NCI-H524 treated with DMSO at 0.1 percent for 48 hours (cell line): ENCODE measurements at regions not wholly inside any gene's neighbourhood (a gene's known extent, or its start where the extent isn't known, plus 50 kb on each side); places are given as distances from the start of the nearest gene placed in this dataset.

Experiments used
- DNase-seq: peaks from one replicate; lab custom pipeline; 2025; lab: John Stamatoyannopoulos, UW

- DNase-seq: no peak
These were observed 93.4 kb downstream of the ABHD5 start for GRCh38 chr3:43783987-43784639.

DNA sequence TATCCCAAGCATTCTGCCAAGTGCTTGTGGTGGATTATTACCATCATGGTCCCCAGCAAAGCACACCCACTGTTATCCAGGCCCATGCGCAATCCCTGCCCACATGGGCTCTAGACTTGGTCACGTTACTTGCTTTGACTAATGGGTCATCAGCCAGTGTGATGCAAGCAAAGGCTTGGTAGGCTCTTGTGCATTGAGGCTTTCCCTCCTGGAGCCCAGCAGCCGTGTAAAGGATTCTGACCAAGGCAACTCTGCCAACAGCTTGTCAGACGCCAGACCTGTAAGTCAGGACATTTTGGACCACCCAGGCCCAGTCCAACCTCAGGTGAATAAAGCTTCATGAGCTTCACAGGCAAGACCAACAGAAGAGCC is 93.9 kb downstream of the ABHD5 start:
- no peak for DNase-seq

GRCh38 chr3:43785551-43785950 is 94.8 kb downstream of the ABHD5 start:
- no peak for DNase-seq

DNA sequence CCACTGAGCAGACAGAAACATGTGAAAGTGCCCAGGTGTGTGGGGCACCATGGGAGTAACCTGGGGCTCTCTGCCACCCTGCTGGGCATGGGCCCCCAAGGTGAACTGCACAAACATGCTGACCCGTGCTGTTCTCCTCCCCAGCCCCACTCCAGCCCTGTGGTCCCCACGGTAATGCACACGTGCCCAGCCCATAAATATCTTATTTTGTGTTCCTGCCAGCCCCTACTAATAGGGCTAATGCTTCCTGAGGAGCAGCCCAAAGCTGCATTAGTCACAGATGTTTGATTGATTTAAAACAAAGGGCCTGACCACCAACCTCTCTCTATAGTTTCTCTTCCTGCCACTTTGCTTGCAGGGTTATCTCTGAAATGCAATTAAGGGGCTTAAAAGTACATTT is 95.4 kb downstream of the ABHD5 start:
- DNase-seq: no peak

GRCh38 chr3:43786526-43787305 is 96.0 kb downstream of the ABHD5 start:
- no peak for DNase-seq

- no peak for DNase-seq
These were observed 96.6 kb downstream of the ABHD5 start for GRCh38 chr3:43787330-43787729.

- DNase-seq: no peak
These were observed 98.3 kb downstream of the ABHD5 start for GRCh38 chr3:43789028-43789427.

DNA sequence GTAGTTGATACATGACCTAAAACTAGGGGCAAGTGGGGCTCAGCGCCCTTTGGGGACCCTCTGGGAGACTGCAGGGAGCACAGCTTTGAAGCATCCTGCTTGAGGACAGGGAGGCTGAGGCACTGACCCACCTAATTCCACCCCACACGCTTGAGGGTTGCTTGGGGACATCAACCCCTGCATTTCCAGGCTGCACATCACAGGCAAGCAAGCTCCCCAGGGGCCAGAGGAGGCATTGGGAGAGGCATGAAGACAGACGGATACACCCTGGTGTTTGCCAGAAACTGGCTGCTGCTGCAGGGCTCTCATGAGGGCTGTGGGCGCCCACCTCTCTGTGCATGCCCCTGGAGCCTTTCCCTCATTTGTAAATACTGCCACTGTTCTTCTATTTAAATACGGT is 99.3 kb downstream of the ABHD5 start:
- no peak for DNase-seq

GRCh38 chr3:43790476-43790875 is 99.7 kb downstream of the ABHD5 start:
- no peak for DNase-seq

GRCh38 chr3:43791246-43791645 is 100.5 kb downstream of the ABHD5 start:
- DNase-seq: no peak

GRCh38 chr3:43792904-43793303 is 102.2 kb downstream of the ABHD5 start:
- no peak for DNase-seq

DNA sequence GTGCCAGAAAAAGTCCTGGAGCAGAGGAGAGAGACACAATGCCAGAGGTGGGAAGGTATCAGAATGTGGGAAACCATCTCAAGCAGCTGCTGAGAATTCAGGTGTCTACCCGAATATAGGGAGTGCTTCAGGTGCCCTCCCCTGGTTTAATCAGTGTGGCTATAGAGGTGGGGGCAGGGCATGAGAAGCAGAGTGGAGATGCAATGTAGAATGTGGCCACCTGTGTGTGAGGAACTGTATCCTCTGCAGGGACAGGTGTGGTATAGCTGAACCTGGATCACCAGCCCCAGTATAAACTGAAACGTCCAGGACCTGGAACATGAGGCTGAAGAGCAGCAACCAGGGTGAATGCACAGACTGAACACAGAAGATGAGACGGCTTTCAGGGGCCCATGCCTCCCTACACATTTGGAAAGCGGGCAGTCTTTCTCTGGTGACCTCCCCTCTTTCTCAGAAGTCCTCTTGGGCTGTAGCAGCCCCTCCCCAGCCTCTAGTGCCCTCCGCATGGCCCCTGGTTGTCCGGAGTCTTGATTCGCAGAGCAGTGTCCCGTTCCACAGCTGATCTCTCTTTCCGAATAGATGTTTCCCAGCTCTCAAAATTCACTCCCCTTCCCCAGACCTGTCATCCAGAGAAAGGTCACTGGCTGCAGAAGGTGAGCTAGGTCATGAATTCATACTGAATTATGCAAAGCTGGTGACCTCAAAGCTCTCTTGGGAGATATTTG is 103.1 kb downstream of the ABHD5 start:
- no peak for DNase-seq

GRCh38 chr3:43794776-43795175 is 104.0 kb downstream of the ABHD5 start:
- DNase-seq: no peak

GRCh38 chr3:43795491-43795890 is 104.8 kb downstream of the ABHD5 start:
- DNase-seq: no peak

GRCh38 chr3:43796041-43796596 is 105.4 kb downstream of the ABHD5 start:
- no peak for DNase-seq

GRCh38 chr3:43797794-43798193 is 107.1 kb downstream of the ABHD5 start:
- DNase-seq: no peak

DNA sequence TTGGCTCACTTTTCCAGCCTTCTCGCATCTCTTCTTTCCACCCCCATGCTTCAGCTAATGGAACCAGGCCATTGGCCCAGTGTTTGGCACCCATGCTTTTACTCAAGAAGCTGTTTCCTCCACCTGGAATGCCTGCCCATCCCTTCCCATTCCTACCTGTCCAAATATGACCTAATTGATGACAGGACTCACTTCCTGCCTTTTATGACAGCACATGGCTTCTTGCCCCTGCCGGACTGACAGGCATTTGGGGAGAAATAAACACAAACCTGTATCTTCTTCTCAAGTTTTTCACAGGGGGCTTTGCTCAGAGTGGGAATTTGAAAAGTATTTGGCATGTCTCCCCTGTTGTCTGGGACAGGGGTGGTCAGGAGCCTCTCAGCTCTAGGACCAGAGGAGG is 120.1 kb downstream of the ABHD5 start:
- no peak for DNase-seq

DNA sequence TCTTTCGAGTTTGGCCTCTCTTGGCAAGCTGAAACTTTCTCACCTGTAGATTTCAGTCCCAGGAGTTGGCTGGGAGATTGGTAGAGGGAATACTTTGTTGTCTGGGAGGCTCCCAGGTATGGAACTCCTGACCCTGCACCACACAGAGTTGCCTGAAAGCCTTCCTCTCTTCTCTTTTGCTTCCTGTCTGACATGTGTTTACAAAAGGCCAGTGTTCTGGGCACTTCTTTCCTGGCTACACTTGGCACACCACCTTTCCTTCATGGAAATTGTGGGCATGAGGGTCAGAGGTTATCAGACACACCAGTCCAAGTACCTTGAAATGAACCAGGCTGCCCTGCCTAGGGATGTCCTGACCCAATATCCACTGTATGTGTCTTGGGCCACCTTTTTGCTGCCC is 123.7 kb downstream of the ABHD5 start:
- no peak for DNase-seq

DNA sequence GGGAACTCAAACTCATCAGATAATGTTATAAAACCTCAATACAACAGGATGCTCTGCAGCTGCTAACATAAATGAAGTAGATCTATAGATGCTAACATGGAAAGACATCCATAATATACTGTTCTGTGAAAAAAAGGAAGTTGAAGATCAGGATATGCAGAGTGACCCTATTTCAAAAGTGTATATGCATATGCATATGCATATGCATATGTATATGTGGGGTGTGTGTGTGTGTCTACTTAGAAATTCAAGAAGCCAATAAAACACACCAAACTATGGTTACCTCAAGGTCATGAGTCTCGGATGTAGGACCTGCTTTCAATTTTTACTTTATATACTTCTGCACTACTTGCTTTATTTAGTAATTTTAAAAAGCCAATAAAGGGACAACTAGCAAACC is 125.6 kb downstream of the ABHD5 start:
- DNase-seq: no peak

DNA sequence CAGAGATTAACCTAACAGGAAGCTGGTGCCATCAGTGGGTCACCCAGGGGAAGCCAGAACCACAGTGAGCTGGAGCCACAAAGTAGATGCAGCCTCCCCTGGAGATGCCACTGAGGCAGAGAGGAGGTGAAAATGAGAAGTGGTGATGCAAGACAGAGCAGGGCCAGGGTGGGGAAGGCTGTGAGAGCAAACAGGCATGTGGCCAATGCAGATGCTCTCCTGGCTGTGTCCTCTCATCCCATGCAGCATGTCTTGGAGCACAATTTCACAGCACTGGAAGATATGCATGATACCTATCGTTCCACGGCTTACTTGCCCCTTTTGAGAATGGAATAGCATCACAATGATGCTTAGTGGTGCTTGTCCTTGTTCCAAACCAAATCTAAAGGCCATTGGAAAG is 126.3 kb downstream of the ABHD5 start:
- no peak for DNase-seq

GRCh38 chr3:43817825-43818224 is 127.1 kb downstream of the ABHD5 start:
- DNase-seq: no peak

GRCh38 chr3:43818229-43818628 is 127.5 kb downstream of the ABHD5 start:
- no peak for DNase-seq
